ENCODE measurements at regions not wholly inside any gene's neighbourhood (a gene's known extent, or its start where the extent isn't known, plus 50 kb on each side); places are given as distances from the start of the nearest gene placed in this dataset.
"Not testable (repeated sequence)": the region's sequence is repeated elsewhere in the genome, so short reads cannot be mapped to it uniquely, and the experiment has no call there.

GRCh38 chr2:89027115-89027514 is 335.6 kb downstream of the RPIA start:
- H3K4me3 ChIP-seq (ENCODE audit: low read depth, low read length); H3K9me3 Mint-ChIP-seq (ENCODE audit: unreplicated experiment); BruUV-seq (replicated peaks); H3K36me3 Mint-ChIP-seq (ENCODE audit: insufficient read depth, unreplicated experiment); H3K36me3 ChIP-seq (ENCODE audit: control insufficient read depth, insufficient read depth, low read length); CTCF ChIA-PET; H3K27ac Mint-ChIP-seq (ENCODE audit: unreplicated experiment); H3K9me3 ChIP-seq; POLR2A ChIA-PET; DNase-seq; H3K4me1 ChIP-seq; intact Hi-C loops (cut with micrococcal nuclease; ENCODE audit: unreplicated experiment); H3K27me3 ChIP-seq (replicated peaks; ENCODE audit: control insufficient read depth, insufficient read depth, low read length); H3K4me3 Mint-ChIP-seq (ENCODE audit: unreplicated experiment); H3K4me1 Mint-ChIP-seq (ENCODE audit: low read depth, unreplicated experiment): not testable (repeated sequence)
- peaks cover 12% of the 10 kb centered on the region for H3K27me3 Mint-ChIP-seq (ENCODE audit: insufficient read depth, unreplicated experiment)

- intact Hi-C loops (cut with micrococcal nuclease; ENCODE audit: unreplicated experiment); H3K4me1 Mint-ChIP-seq (ENCODE audit: low read depth, unreplicated experiment): not testable (repeated sequence)
- peaks cover 12% of the 10 kb centered on the region for H3K27me3 Mint-ChIP-seq (ENCODE audit: insufficient read depth, unreplicated experiment)
These were observed 336.1 kb downstream of the RPIA start for GRCh38 chr2:89027536-89027935.

GRCh38 chr2:89029257-89029656 is 337.8 kb downstream of the RPIA start:
- H3K4me1 ChIP-seq; H3K27ac Mint-ChIP-seq (ENCODE audit: unreplicated experiment); H3K4me3 Mint-ChIP-seq (ENCODE audit: unreplicated experiment); BruUV-seq (replicated peaks); intact Hi-C loops (cut with micrococcal nuclease; ENCODE audit: unreplicated experiment); H3K27me3 ChIP-seq (replicated peaks; ENCODE audit: control insufficient read depth, insufficient read depth, low read length); H3K36me3 Mint-ChIP-seq (ENCODE audit: insufficient read depth, unreplicated experiment); H3K9me3 Mint-ChIP-seq (ENCODE audit: unreplicated experiment); H3K9me3 ChIP-seq; POLR2A ChIA-PET; H3K36me3 ChIP-seq (ENCODE audit: control insufficient read depth, insufficient read depth, low read length); H3K4me3 ChIP-seq (ENCODE audit: low read depth, low read length); CTCF ChIA-PET; H3K4me1 Mint-ChIP-seq (ENCODE audit: low read depth, unreplicated experiment): not testable (repeated sequence)
- peaks cover 12% of the 10 kb centered on the region for H3K27me3 Mint-ChIP-seq (ENCODE audit: insufficient read depth, unreplicated experiment)
- DNase-seq, result peak in 1 of 2 experiments; percentile 15

More at GRCh38 chr2:89027536-89027935, 336.1 kb downstream of the RPIA start:
- BruUV-seq (replicated peaks); H3K36me3 Mint-ChIP-seq (ENCODE audit: insufficient read depth, unreplicated experiment); H3K4me3 ChIP-seq (ENCODE audit: low read depth, low read length); H3K4me3 Mint-ChIP-seq (ENCODE audit: unreplicated experiment); POLR2A ChIA-PET; H3K9me3 Mint-ChIP-seq (ENCODE audit: unreplicated experiment); H3K9me3 ChIP-seq; DNase-seq; H3K36me3 ChIP-seq (ENCODE audit: control insufficient read depth, insufficient read depth, low read length); H3K4me1 ChIP-seq; CTCF ChIA-PET; H3K27me3 ChIP-seq (replicated peaks; ENCODE audit: control insufficient read depth, insufficient read depth, low read length); H3K27ac Mint-ChIP-seq (ENCODE audit: unreplicated experiment): not testable (repeated sequence)

GRCh38 chr2:89048138-89049066 is 356.9 kb downstream of the RPIA start:
- intact Hi-C loops (cut with micrococcal nuclease; ENCODE audit: unreplicated experiment); H3K4me3 ChIP-seq (ENCODE audit: low read depth, low read length); H3K27ac Mint-ChIP-seq (ENCODE audit: unreplicated experiment); POLR2A ChIA-PET; H3K9me3 ChIP-seq; H3K27me3 ChIP-seq (replicated peaks; ENCODE audit: control insufficient read depth, insufficient read depth, low read length); BruUV-seq (replicated peaks); H3K36me3 ChIP-seq (ENCODE audit: control insufficient read depth, insufficient read depth, low read length); H3K36me3 Mint-ChIP-seq (ENCODE audit: insufficient read depth, unreplicated experiment); H3K4me1 Mint-ChIP-seq (ENCODE audit: low read depth, unreplicated experiment); H3K4me1 ChIP-seq; CTCF ChIA-PET; H3K4me3 Mint-ChIP-seq (ENCODE audit: unreplicated experiment); H3K27me3 Mint-ChIP-seq (ENCODE audit: insufficient read depth, unreplicated experiment); H3K9me3 Mint-ChIP-seq (ENCODE audit: unreplicated experiment): not testable (repeated sequence)
- peak; percentile 52 to 84 for TF ChIP-seq CTCF (IDR thresholded peaks at IDR 0.05; ENCODE audit: insufficient read depth in 1 of 2, low read depth in 1 of 2, low read length in 1 of 2, severe bottlenecking in 1 of 2, unreplicated experiment in 1 of 2)
- DNase-seq, result peak; percentile 39 to 55

GRCh38 chr2:89058616-89059015 is 367.1 kb downstream of the RPIA start:
- POLR2A ChIA-PET; H3K27ac Mint-ChIP-seq (ENCODE audit: unreplicated experiment); H3K9me3 Mint-ChIP-seq (ENCODE audit: unreplicated experiment); BruUV-seq (replicated peaks); intact Hi-C loops (cut with micrococcal nuclease; ENCODE audit: unreplicated experiment); H3K4me1 Mint-ChIP-seq (ENCODE audit: low read depth, unreplicated experiment); CTCF ChIA-PET; H3K36me3 ChIP-seq (ENCODE audit: control insufficient read depth, insufficient read depth, low read length); H3K4me1 ChIP-seq; H3K4me3 ChIP-seq (ENCODE audit: low read depth, low read length); DNase-seq; H3K36me3 Mint-ChIP-seq (ENCODE audit: insufficient read depth, unreplicated experiment); H3K9me3 ChIP-seq; H3K27me3 Mint-ChIP-seq (ENCODE audit: insufficient read depth, unreplicated experiment); H3K27me3 ChIP-seq (replicated peaks; ENCODE audit: control insufficient read depth, insufficient read depth, low read length); H3K4me3 Mint-ChIP-seq (ENCODE audit: unreplicated experiment): not testable (repeated sequence)

- CTCF ChIA-PET; BruUV-seq (replicated peaks); POLR2A ChIA-PET: not testable (repeated sequence)
These were observed 369.7 kb downstream of the RPIA start for GRCh38 chr2:89061174-89061573.

More at GRCh38 chr2:89061174-89061573, 369.7 kb downstream of the RPIA start:
- intact Hi-C loops (cut with micrococcal nuclease; ENCODE audit: unreplicated experiment); H3K4me3 ChIP-seq (ENCODE audit: low read depth, low read length); H3K27ac Mint-ChIP-seq (ENCODE audit: unreplicated experiment); H3K27me3 Mint-ChIP-seq (ENCODE audit: insufficient read depth, unreplicated experiment); H3K9me3 Mint-ChIP-seq (ENCODE audit: unreplicated experiment); H3K9me3 ChIP-seq; H3K4me1 ChIP-seq; H3K27me3 ChIP-seq (replicated peaks; ENCODE audit: control insufficient read depth, insufficient read depth, low read length); H3K4me1 Mint-ChIP-seq (ENCODE audit: low read depth, unreplicated experiment); H3K36me3 ChIP-seq (ENCODE audit: control insufficient read depth, insufficient read depth, low read length); H3K4me3 Mint-ChIP-seq (ENCODE audit: unreplicated experiment); H3K36me3 Mint-ChIP-seq (ENCODE audit: insufficient read depth, unreplicated experiment): not testable (repeated sequence)
- peak; percentile 46 to 55 for DNase-seq
